HG03520 (cell line): ENCODE measurements at regions not wholly inside any gene's neighbourhood (a gene's known extent, or its start where the extent isn't known, plus 50 kb on each side); places are given as distances from the start of the nearest gene placed in this dataset.
"Not testable (repeated sequence)": the region's sequence is repeated elsewhere in the genome, so short reads cannot be mapped to it uniquely, and the experiment has no call there.

Experiments
- ATAC-seq: cut with Tn5 transposase; IDR thresholded peaks from one replicate; pipeline ENCODE4 v1.9.1; 2021; ENCODE audit warnings: mild to moderate bottlenecking, moderate library complexity; ENCODE audit not compliant: unreplicated experiment

- ATAC-seq, result no peak
Measured at GRCh38 chr10:84844461-84844860, 516.1 kb downstream of the CCSER2 start.

DNA sequence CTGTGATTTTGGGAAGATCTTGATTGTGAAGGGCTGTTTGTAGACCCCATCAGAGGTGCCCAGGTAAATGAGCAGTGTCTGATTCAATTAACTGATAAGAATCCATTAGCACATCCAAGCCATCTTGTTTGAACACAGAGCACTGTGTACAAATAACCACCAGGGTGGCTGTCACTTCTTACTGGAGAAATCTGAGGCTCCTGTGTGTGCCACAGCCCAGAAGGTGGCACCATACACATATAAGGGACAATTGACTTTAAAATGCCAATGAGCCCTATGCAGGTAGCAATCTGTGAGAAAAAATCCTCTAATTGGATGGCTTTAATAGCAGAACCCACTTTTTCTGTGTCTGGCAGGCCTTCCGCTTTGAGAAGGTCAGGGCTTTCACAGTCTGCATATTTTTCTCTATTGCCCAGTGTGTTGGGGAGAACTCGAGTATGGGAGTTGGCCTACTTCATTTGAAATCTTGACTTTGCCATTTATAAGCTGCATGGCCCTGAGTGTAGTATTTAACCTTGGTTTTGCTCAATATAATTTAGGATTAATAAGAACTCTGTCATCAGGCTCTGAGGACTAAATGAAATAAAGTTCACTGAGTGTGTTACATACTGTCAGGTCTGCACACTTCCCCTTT, 517.4 kb downstream of the CCSER2 start:
- peak; percentile 50 for ATAC-seq

- ATAC-seq, result no peak
Measured at GRCh38 chr10:84846658-84847316, 518.4 kb downstream of the CCSER2 start.

- no peak for ATAC-seq
Measured at GRCh38 chr10:84848967-84849366, 520.6 kb downstream of the CCSER2 start.

GRCh38 chr10:84850826-84851225, 522.4 kb downstream of the CCSER2 start:
- no peak for ATAC-seq

DNA sequence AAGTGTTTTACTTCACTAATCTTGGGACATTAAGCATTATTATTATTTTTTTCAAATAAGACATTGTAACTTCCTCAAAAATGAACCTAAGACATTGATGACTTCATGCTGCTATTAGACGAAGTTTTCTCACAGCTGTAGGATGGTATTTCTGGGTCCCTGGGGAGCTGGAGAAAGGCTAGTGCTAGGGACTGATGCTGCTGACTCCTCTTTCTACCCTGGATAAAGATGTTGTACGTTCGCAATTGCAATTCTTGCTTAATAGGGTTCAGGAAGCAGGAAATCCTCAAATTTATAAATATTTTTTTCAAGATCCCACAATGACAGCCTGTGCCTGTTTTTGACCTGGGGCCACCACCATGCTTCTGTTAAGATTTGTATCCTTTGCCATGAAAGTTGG, 526.0 kb downstream of the CCSER2 start:
- ATAC-seq, result no peak

GRCh38 chr10:84860855-84861254, 532.5 kb downstream of the CCSER2 start:
- no peak for ATAC-seq

DNA sequence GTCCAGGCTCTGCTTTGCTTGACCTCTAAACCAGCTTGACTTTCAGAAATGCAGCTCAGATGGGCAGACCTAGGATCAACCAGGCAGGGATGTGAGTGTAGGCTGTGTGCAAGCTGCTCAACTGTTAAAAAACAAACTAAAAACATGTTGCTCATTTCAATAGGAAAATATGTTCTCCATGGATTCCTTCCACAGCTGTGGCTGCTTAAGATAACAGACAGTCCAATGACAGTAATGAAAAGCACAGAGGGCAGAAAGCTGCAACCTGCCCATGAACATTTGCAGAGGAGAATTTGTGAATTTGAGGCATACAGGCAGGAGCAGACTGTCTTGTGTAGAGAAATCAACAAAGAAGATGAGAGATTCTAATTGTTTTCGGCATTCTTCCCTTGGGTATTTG, 534.2 kb downstream of the CCSER2 start:
- ATAC-seq, result no peak

DNA sequence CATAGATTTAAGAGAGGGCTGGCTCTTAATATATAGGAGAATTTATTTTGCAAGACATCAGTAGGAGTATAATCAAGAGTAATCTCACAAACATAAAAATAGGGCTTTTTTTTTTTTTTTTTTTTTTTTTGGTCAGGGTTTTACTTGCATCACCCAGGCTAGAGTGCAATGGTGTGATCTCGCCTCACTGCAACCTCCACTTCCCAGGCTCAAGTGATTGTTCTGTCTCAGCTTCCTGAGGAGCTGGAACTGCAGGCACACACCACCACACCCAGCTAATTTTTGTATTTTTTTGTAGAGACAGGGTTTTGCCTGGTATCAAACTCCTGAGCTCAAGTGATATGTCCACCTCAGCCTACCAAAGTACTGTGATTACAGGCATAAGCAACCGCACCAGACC, 535.3 kb downstream of the CCSER2 start:
- no peak for ATAC-seq

DNA sequence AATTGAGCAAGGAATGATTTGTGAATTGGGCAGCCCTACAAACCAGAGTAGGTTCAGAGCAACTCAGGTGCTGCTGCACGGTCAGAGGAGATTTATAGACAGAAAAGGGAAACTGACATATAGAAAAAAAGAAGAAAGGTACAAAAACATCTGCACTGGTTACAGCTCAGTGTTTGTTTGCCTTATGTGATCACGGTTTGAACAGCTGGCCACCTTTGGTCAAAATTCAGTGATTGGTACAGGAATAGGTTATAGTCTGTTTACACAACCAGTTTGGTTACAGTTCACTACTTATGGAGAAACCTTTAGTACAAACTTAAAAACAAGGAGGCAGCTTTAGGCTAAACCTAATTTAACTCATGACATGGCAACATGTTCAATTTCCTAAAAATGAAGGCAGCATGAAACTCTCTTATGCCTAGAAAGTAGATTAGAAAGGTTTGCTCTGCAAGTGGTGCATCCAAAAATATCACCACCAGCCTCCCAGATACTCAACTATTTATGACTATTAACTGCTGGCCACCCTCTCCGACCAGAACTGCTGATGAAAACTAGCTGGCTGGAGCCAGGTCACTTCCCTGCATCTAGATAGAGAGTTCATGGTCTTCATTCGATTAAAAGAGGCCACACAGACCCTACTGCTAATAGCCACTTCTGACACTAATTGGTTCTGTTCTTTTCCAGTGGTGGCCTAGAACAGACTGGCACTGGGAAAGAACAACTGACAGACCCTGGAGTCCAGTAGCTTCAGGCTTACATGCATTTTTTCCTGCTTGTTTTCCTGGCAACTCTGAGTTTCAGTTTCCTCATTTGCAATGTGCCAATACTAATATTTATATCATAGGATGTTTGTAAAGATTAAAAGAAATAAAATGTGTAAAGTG, 548.0 kb downstream of the CCSER2 start:
- ATAC-seq, result no peak

DNA sequence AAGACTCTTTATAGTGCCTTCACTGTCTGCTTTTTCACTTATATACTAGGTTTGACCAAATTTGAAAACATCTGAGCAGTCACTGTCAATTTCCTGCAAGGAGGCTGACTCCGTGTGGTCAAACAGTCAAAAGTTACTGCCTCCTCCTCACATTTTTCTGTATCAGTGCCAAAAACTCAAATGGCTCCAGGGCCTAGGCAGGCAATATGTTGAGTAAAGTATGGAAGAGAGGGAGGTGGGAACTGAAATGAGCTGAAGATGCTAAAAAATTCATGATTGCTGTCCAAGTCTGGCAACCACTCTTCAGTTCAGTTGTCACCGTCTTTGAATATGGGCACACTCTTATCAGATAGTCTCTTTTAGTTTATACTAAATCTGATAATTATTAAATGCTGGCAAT, 551.6 kb downstream of the CCSER2 start:
- no peak for ATAC-seq

DNA sequence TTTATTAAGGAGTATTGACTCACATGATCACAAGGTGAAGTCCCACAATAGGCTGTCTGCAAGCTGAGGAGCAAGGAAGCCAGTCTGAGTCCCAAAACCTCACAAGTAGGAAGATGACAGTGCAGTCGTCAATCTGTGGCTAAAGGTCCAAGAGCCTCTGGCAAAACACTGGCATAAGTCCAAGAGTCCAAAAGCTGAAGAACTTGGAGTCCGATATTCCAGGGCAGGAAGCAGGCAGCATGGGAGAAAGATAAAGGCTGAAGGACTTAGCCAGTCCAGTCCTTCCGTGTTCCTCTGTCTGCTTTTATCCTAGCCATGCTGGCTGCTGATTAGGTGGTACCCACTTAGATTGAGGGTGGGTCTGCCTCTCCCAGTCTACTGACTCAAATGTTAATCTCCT, 553.3 kb downstream of the CCSER2 start:
- not testable (repeated sequence) for ATAC-seq

- no peak for ATAC-seq
Measured at GRCh38 chr10:84890706-84891105, 562.3 kb downstream of the CCSER2 start.

GRCh38 chr10:84891631-84892030, 563.2 kb downstream of the CCSER2 start:
- no peak for ATAC-seq

GRCh38 chr10:84895541-84895940, 567.2 kb downstream of the CCSER2 start:
- ATAC-seq, result no peak

- ATAC-seq, result no peak
Measured at GRCh38 chr10:84896909-84897308, 568.5 kb downstream of the CCSER2 start.

- ATAC-seq, result no peak
Measured at GRCh38 chr10:84899268-84899667, 570.9 kb downstream of the CCSER2 start.

DNA sequence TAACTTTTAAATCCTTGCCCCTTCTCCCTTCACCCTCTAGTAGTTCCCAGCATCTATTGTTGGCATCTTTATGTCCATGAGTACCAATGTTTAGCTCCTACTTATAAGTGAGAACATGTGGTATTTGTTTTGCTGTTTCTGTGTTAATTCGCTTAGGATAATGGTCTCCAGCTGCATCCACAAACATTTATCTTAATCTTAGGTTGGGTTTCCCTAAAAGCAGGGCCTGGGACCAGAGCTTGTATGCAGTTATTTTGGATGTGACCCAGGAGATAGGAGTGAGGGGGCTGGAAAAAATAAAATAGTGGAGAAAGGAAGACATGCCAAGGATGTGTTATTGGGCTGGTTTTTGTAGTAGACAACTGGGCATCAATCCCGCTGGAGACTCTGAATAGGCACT, 571.8 kb downstream of the CCSER2 start:
- ATAC-seq, result no peak

DNA sequence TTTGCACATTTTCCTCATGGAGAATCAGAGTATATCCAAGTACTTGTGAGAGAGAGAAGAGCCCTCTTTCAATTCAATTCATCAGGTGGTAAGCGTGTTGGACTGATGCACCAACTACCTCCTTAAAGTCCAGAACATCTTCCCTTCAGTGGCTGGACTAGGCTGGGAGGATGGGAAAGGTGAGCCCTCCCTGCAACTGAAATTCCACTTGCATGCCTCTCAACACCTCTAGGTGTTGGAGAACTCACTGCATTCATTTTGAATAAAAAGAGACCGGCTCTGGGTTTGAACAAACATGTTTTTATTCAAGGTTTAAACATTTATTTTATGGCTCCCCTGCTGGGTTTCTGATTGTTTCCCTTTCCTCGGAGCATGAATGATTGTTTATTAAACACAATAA, 573.5 kb downstream of the CCSER2 start:
- ATAC-seq, result no peak

- no peak for ATAC-seq
Measured at GRCh38 chr10:84902553-84902952, 574.2 kb downstream of the CCSER2 start.

- ATAC-seq, result no peak
Measured at GRCh38 chr10:84903320-84903719, 574.9 kb downstream of the CCSER2 start.

DNA sequence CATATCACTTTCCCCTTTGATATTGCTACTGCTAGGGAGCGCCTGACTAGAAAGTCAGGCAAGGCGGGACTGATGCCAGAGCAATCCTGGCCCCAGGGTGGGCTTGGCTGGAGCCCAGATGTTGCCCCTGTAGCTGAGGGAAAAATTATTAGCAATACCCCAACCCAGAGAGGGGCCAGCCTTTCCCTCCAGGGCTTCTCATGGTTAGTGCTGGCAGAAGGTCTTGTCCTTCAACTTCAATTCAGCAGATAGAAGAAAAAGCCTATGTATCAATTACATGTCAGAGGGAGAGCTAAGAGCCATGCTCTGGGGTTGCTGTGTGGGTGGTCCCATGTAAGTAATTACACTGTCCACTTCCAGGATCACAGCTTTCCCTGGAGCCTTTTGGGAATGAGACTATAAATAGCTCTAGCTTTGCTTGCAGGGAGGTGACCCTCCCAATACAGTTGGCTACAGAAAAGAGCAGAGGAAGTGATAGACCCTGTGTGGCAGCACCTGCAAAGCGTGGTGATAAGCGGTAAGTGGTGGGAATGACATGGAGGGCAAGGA, 579.1 kb downstream of the CCSER2 start:
- ATAC-seq, result no peak
